ENCODE measurements at regions not wholly inside any gene's neighbourhood (a gene's known extent, or its start where the extent isn't known, plus 50 kb on each side); places are given as distances from the start of the nearest gene placed in this dataset.
"Not testable (repeated sequence)": the region's sequence is repeated elsewhere in the genome, so short reads cannot be mapped to it uniquely, and the experiment has no call there.

- DNase-seq: no peak
Observed at GRCh38 chr13:110811008-110811720, 97.7 kb downstream of the ING1 start.

- DNase-seq: no peak
Observed at GRCh38 chr13:110811771-110812120, 98.2 kb downstream of the ING1 start.

- DNase-seq: no peak
Observed at GRCh38 chr13:110812121-110812868, 98.8 kb downstream of the ING1 start.

- no peak for DNase-seq
Observed at GRCh38 chr13:110812869-110813645, 99.6 kb downstream of the ING1 start.

GRCh38 chr13:110813646-110814624, 100.4 kb downstream of the ING1 start:
- DNase-seq: no peak

GRCh38 chr13:110815471-110816204, 99.2 kb downstream of the ANKRD10 start:
- peak; percentile 54 for DNase-seq

- no peak for DNase-seq
Observed at GRCh38 chr13:110816500-110816899, 98.4 kb downstream of the ANKRD10 start.

- DNase-seq: no peak
Observed at GRCh38 chr13:110817143-110817542, 97.7 kb downstream of the ANKRD10 start.

GRCh38 chr13:110818747-110819146, 96.1 kb downstream of the ANKRD10 start:
- no peak for DNase-seq

GRCh38 chr13:110819203-110820014, 95.5 kb downstream of the ANKRD10 start:
- no peak for DNase-seq

- DNase-seq: peak; percentile 41
Observed at GRCh38 chr13:110820322-110820721, 94.5 kb downstream of the ANKRD10 start.

- not testable (repeated sequence) for DNase-seq
Observed at GRCh38 chr13:110821837-110822668, 92.8 kb downstream of the ANKRD10 start.

GRCh38 chr13:110822669-110822945, 92.3 kb downstream of the ANKRD10 start:
- DNase-seq: no peak

GRCh38 chr13:110824702-110825300, 90.1 kb downstream of the ANKRD10 start:
- no peak for DNase-seq

GRCh38 chr13:110825516-110825915, 89.4 kb downstream of the ANKRD10 start:
- DNase-seq: no peak

GRCh38 chr13:110826101-110826500, 88.8 kb downstream of the ANKRD10 start:
- DNase-seq: no peak

GRCh38 chr13:110826861-110827672, 87.8 kb downstream of the ANKRD10 start:
- no peak for DNase-seq
